ENCODE measurements at regions not wholly inside any gene's neighbourhood (a gene's known extent, or its start where the extent isn't known, plus 50 kb on each side); places are given as distances from the start of the nearest gene placed in this dataset.
"Not testable (repeated sequence)": the region's sequence is repeated elsewhere in the genome, so short reads cannot be mapped to it uniquely, and the experiment has no call there.

GRCh38 chrX:138873640-138874039 lies 162.1 kb upstream of the FGF13 start:
- H3K4me1 ChIP-seq (ENCODE audit: control insufficient read depth in 1 of 2, insufficient read depth in 2 of 2, low read length in 2 of 2); RAD21 ChIA-PET (ENCODE audit: low non-redundant PET in 1 of 2, low total read pairs in 2 of 2, uncharacterized antibody in 2 of 2, unreplicated experiment in 2 of 2); CTCF ChIA-PET; H3K9ac ChIP-seq (ENCODE audit: low read length); H3K79me2 ChIP-seq (ENCODE audit: insufficient read depth, low read length); BruUV-seq (replicated peaks); H3K27me3 ChIP-seq (ENCODE audit: insufficient read depth, low read length); DNase-seq (ENCODE audit: low read depth, low spot score); ATAC-seq; H2AFZ ChIP-seq (ENCODE audit: low read depth, low read length, poor library complexity, severe bottlenecking); H3K27ac ChIP-seq (ENCODE audit: low read depth, low read length); H3K4me3 ChIP-seq (replicated peaks in 1 of 2; ENCODE audit: low read depth in 1 of 2, low read length in 2 of 2); H3K9me3 ChIP-seq (ENCODE audit: control insufficient read depth in 1 of 2, insufficient read depth in 1 of 2, low read depth in 1 of 2, low read length in 2 of 2); H3K9me2 ChIP-seq (ENCODE audit: insufficient read depth); H3K36me3 ChIP-seq (ENCODE audit: control insufficient read depth in 1 of 2, insufficient read depth in 2 of 2, low read length in 2 of 2); H4K20me1 ChIP-seq (ENCODE audit: insufficient read depth); POLR2A ChIA-PET; H3K4me2 ChIP-seq (ENCODE audit: low read length); intact Hi-C loops (cut with micrococcal nuclease): not testable (repeated sequence)

GRCh38 chrX:138872537-138872936 lies 161.0 kb upstream of the FGF13 start:
- Histone ChIP-seq H3K27ac (ENCODE audit: low read depth, low read length) (no peak overlapping the region), H3K4me2 (ENCODE audit: low read length) (no peak overlapping the region), H3K9ac (ENCODE audit: low read length) (no peak overlapping the region), H3K4me1 (ENCODE audit: control insufficient read depth in 1 of 2, insufficient read depth in 2 of 2, low read length in 2 of 2) (no peaks in the 10 kb centered on the region), H3K36me3 (ENCODE audit: control insufficient read depth in 1 of 2, insufficient read depth in 2 of 2, low read length in 2 of 2) (no peaks in the 10 kb centered on the region), H2AFZ (ENCODE audit: low read depth, low read length, poor library complexity, severe bottlenecking) (no peak overlapping the region), H3K9me3 (ENCODE audit: control insufficient read depth in 1 of 2, insufficient read depth in 1 of 2, low read depth in 1 of 2, low read length in 2 of 2) (no peaks in the 10 kb centered on the region), H3K9me2 (ENCODE audit: insufficient read depth) (no peaks in the 10 kb centered on the region), H4K20me1 (ENCODE audit: insufficient read depth) (no peaks in the 10 kb centered on the region), H3K27me3 (ENCODE audit: insufficient read depth, low read length) (no peaks in the 10 kb centered on the region), H3K4me3 (replicated peaks in 1 of 2; ENCODE audit: low read depth in 1 of 2, low read length in 2 of 2) (no peak overlapping the region), H3K79me2 (ENCODE audit: insufficient read depth, low read length) (no peaks in the 10 kb centered on the region)
- ChIA-PET CTCF (no interaction called here), RAD21 (ENCODE audit: low non-redundant PET in 1 of 2, low total read pairs in 2 of 2, uncharacterized antibody in 2 of 2, unreplicated experiment in 2 of 2) (no interaction called here), POLR2A (no interaction called here)
- intact Hi-C loops (cut with micrococcal nuclease): no loop called here
- BruUV-seq (replicated peaks): no TSS peak
- ATAC-seq: no peak
- DNase-seq (ENCODE audit: low read depth, low spot score): no peak
- no peak for TF ChIP-seq ZFX (IDR thresholded peaks at IDR 0.05)
- TF ChIP-seq TCF7L2 (IDR thresholded peaks at IDR 0.05; ENCODE audit: borderline replicate concordance, extremely low read depth, insufficient read depth, insufficient read length): no peak
- no peak for TF ChIP-seq MAX (IDR thresholded peaks at IDR 0.05)
- no peak for TF ChIP-seq POLR2AphosphoS5 (IDR thresholded peaks at IDR 0.05; ENCODE audit: low read depth, low read length)
- TF ChIP-seq RAD21 (IDR thresholded peaks at IDR 0.05; ENCODE audit: low read depth): no peak
- no peak for TF ChIP-seq SP1 (IDR thresholded peaks at IDR 0.05; ENCODE audit: low read depth)
- TF ChIP-seq ZBTB33 (IDR thresholded peaks at IDR 0.05; ENCODE audit: extremely low read depth, insufficient replicate concordance, low read length): no peak
- no peak for TF ChIP-seq JUND (IDR thresholded peaks at IDR 0.05)
- no peak for TF ChIP-seq CBX3 (IDR thresholded peaks at IDR 0.05; ENCODE audit: low read depth)
- TF ChIP-seq ELF1 (IDR thresholded peaks at IDR 0.05; ENCODE audit: borderline replicate concordance, low read depth): no peak
- TF ChIP-seq EZH2phosphoT487 (IDR thresholded peaks at IDR 0.05; ENCODE audit: borderline replicate concordance): no peak
- no peak for TF ChIP-seq CEBPB (IDR thresholded peaks at IDR 0.05; ENCODE audit: low read depth)
- TF ChIP-seq SIN3A (IDR thresholded peaks at IDR 0.05; ENCODE audit: low read depth): no peak
- TF ChIP-seq FOSL1 (IDR thresholded peaks at IDR 0.05; ENCODE audit: low read depth): no peak
- no peak for TF ChIP-seq ZNF274 (IDR thresholded peaks at IDR 0.05; ENCODE audit: low read depth, low read length)
- no peak for TF ChIP-seq REST (IDR thresholded peaks at IDR 0.05; ENCODE audit: low read depth)

Measured in HCT116 (cell line).